ENCODE measurements at regions not wholly inside any gene's neighbourhood (a gene's known extent, or its start where the extent isn't known, plus 50 kb on each side); places are given as distances from the start of the nearest gene placed in this dataset.
"Not testable (repeated sequence)": the region's sequence is repeated elsewhere in the genome, so short reads cannot be mapped to it uniquely, and the experiment has no call there.

DNA sequence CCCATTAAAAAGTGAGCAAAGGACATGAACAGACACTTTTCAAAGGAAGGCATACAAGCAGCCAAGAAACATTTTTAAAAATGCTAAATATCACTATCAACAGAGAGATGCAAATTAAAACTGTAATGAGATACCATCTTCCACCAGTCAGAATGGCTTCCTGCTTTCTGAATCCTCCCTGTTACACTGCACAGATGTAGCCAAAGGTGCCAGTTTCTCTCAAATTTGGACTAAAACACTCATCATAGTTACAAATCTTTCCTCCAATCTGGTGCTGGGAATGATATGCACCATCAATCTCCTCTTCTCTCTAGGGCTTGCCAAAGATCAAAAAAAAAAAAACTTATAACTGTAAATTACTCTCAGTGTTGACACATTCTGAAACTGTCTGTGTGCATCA is 311.8 kb upstream of the CLEC14A start:
- no peak for DNase-seq (ENCODE audit: low spot score)
- TF ChIP-seq CTCF (IDR thresholded peaks at IDR 0.05; ENCODE audit: extremely low read depth, missing control alignments): no peak

DNA sequence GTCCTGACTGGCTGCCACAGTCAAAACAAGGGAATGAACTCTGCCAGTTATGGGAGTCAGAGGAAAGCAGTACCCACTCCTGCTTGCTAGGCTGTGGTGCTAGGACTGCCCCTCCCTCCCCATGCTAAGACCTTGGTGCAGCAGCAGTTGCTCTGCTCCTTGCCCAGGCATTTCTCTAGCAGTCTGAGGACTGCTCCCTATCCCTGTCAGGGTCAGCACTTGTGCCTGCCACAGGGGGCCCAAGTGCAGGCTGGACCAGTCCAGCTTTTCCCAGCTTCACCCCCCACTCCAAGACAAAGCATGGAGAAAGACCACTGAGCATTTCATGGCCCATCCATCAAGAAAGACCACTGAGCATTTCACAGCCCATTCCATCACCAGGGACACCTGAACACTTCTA is 305.8 kb upstream of the CLEC14A start:
- no peak for TF ChIP-seq CTCF (IDR thresholded peaks at IDR 0.05; ENCODE audit: extremely low read depth, missing control alignments)
- no peak for DNase-seq (ENCODE audit: low spot score)

- TF ChIP-seq CTCF (IDR thresholded peaks at IDR 0.05; ENCODE audit: extremely low read depth, missing control alignments): no peak
- DNase-seq (ENCODE audit: low spot score): no peak
These were observed 303.8 kb upstream of the CLEC14A start for GRCh38 chr14:38559711-38560110.

DNA sequence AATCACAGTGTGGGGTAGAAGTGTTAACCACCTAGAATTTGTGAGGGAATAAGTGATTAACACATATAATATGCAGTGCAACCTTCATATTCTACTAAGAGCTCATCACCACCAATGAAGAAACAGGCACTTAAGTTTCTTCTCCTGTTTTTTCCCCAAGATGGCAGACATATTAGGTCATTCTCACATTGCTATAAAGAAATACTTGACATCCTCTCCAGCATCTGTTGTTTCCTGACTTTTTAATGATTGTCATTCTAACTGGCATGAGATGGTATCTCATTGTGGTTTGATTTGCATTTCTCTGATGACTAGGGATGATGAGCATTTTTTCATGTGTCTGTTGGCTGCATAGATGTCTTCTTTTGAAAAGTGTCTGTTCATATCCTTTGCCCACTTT is 301.5 kb upstream of the CLEC14A start:
- DNase-seq (ENCODE audit: low spot score): not testable (repeated sequence)

- no peak for DNase-seq (ENCODE audit: low spot score)
- TF ChIP-seq CTCF (IDR thresholded peaks at IDR 0.05; ENCODE audit: extremely low read depth, missing control alignments): no peak
These were observed 300.4 kb upstream of the CLEC14A start for GRCh38 chr14:38556252-38556651.

- no peak for DNase-seq (ENCODE audit: low spot score)
- TF ChIP-seq CTCF (IDR thresholded peaks at IDR 0.05; ENCODE audit: extremely low read depth, missing control alignments): no peak
These were observed 298.1 kb upstream of the CLEC14A start for GRCh38 chr14:38554026-38554425.

- TF ChIP-seq CTCF (IDR thresholded peaks at IDR 0.05; ENCODE audit: extremely low read depth, missing control alignments): no peak
- no peak for DNase-seq (ENCODE audit: low spot score)
These were observed 297.7 kb upstream of the CLEC14A start for GRCh38 chr14:38553586-38553985.

- DNase-seq (ENCODE audit: low spot score): no peak
- no peak for TF ChIP-seq CTCF (IDR thresholded peaks at IDR 0.05; ENCODE audit: extremely low read depth, missing control alignments)
These were observed 293.7 kb upstream of the CLEC14A start for GRCh38 chr14:38549564-38549963.

Data from GM20000 (cell line).